ENCODE measurements at regions not wholly inside any gene's neighbourhood (a gene's known extent, or its start where the extent isn't known, plus 50 kb on each side); places are given as distances from the start of the nearest gene placed in this dataset.

DNA sequence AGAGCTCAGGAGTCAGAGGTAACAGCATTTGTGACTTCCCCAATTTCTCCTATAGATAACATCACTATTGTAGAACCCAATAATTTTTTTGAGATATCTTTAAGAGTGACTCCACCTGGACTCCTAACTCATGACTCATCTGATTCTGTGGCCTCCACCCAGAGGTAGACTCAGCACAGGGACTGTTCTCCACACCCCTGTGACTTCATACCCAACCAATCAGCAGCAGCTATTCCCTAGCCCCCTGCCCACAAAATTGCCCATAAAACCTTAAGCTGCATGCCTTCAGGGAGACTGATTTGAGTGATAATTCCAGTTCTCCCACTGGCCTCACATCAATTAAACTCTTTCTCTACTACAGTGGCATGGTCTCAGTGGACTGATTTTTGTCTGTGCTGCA lies 475.4 kb upstream of the FAT3 start:
- TF ChIP-seq BHLHE40 (IDR thresholded peaks at IDR 0.05; ENCODE audit: low read depth, low read length) (no peak), POLR2A (IDR thresholded peaks at IDR 0.05; ENCODE audit: low read depth, low read length) (no peak), RCOR1 (IDR thresholded peaks at IDR 0.05; ENCODE audit: insufficient replicate concordance, low read length) (no peak), SMC3 (IDR thresholded peaks at IDR 0.05; ENCODE audit: low read depth, low read length) (no peak), MXI1 (IDR thresholded peaks at IDR 0.05; ENCODE audit: borderline replicate concordance, low read depth, low read length) (no peak), RFX5 (IDR thresholded peaks at IDR 0.05; ENCODE audit: low read depth, low read length) (no peak), MAZ (IDR thresholded peaks at IDR 0.05; ENCODE audit: borderline replicate concordance, low read depth, low read length) (no peak), RAD21 (IDR thresholded peaks at IDR 0.05; ENCODE audit: low read length) (no peak), CEBPB (IDR thresholded peaks at IDR 0.05; ENCODE audit: low read depth, low read length) (no peak), NFE2L2 (IDR thresholded peaks at IDR 0.05; ENCODE audit: low read depth, low read length) (no peak)
- TF ChIP-seq, protein P1, sequence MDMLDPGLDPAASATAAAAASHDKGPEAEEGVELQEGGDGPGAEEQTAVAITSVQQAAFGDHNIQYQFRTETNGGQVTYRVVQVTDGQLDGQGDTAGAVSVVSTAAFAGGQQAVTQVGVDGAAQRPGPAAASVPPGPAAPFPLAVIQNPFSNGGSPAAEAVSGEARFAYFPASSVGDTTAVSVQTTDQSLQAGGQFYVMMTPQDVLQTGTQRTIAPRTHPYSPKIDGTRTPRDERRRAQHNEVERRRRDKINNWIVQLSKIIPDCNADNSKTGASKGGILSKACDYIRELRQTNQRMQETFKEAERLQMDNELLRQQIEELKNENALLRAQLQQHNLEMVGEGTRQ (IDR thresholded peaks at IDR 0.05; ENCODE audit: low read depth, low read length): no peak
- TF ChIP-seq, protein P2, sequence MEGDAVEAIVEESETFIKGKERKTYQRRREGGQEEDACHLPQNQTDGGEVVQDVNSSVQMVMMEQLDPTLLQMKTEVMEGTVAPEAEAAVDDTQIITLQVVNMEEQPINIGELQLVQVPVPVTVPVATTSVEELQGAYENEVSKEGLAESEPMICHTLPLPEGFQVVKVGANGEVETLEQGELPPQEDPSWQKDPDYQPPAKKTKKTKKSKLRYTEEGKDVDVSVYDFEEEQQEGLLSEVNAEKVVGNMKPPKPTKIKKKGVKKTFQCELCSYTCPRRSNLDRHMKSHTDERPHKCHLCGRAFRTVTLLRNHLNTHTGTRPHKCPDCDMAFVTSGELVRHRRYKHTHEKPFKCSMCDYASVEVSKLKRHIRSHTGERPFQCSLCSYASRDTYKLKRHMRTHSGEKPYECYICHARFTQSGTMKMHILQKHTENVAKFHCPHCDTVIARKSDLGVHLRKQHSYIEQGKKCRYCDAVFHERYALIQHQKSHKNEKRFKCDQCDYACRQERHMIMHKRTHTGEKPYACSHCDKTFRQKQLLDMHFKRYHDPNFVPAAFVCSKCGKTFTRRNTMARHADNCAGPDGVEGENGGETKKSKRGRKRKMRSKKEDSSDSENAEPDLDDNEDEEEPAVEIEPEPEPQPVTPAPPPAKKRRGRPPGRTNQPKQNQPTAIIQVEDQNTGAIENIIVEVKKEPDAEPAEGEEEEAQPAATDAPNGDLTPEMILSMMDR (conservative IDR thresholded peaks at IDR 0.05; ENCODE audit: low read depth, low read length): no peak
- TF ChIP-seq, protein P3, sequence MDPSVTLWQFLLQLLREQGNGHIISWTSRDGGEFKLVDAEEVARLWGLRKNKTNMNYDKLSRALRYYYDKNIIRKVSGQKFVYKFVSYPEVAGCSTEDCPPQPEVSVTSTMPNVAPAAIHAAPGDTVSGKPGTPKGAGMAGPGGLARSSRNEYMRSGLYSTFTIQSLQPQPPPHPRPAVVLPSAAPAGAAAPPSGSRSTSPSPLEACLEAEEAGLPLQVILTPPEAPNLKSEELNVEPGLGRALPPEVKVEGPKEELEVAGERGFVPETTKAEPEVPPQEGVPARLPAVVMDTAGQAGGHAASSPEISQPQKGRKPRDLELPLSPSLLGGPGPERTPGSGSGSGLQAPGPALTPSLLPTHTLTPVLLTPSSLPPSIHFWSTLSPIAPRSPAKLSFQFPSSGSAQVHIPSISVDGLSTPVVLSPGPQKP (IDR thresholded peaks at IDR 0.05; ENCODE audit: borderline replicate concordance, low read depth, low read length): no peak

Measured in IMR-90 (cell line).